ENCODE measurements at regions not wholly inside any gene's neighbourhood (a gene's known extent, or its start where the extent isn't known, plus 50 kb on each side); places are given as distances from the start of the nearest gene placed in this dataset.

GRCh38 chr2:126429103-126429502, 226.9 kb upstream of the GYPC start:
- POLR2A ChIA-PET, result no interaction called here
- CTCF ChIA-PET, result no interaction called here

GRCh38 chr2:126431136-126431535, 224.8 kb upstream of the GYPC start:
- ChIA-PET CTCF (no interaction called here), POLR2A (no interaction called here)

More at GRCh38 chr2:126429103-126429502, 226.9 kb upstream of the GYPC start:
- no peaks in the 10 kb centered on the region for H3K27me3 ChIP-seq (ENCODE audit: control insufficient read depth, insufficient read depth, low read length)
- TF ChIP-seq, protein P1, sequence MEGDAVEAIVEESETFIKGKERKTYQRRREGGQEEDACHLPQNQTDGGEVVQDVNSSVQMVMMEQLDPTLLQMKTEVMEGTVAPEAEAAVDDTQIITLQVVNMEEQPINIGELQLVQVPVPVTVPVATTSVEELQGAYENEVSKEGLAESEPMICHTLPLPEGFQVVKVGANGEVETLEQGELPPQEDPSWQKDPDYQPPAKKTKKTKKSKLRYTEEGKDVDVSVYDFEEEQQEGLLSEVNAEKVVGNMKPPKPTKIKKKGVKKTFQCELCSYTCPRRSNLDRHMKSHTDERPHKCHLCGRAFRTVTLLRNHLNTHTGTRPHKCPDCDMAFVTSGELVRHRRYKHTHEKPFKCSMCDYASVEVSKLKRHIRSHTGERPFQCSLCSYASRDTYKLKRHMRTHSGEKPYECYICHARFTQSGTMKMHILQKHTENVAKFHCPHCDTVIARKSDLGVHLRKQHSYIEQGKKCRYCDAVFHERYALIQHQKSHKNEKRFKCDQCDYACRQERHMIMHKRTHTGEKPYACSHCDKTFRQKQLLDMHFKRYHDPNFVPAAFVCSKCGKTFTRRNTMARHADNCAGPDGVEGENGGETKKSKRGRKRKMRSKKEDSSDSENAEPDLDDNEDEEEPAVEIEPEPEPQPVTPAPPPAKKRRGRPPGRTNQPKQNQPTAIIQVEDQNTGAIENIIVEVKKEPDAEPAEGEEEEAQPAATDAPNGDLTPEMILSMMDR (IDR thresholded peaks at IDR 0.05; ENCODE audit: low read depth, low read length), result no peak
- H3K9me3 ChIP-seq (ENCODE audit: control insufficient read depth, insufficient read depth, low read length), result peaks cover 6% of the 10 kb centered on the region
- no peak for DNase-seq (ENCODE audit: low read depth, low spot score)
- no peak overlapping the region for H3K4me3 ChIP-seq (ENCODE audit: low read depth, low read length)
- no peak overlapping the region for H3K27ac ChIP-seq (ENCODE audit: low read depth, low read length)

DNA sequence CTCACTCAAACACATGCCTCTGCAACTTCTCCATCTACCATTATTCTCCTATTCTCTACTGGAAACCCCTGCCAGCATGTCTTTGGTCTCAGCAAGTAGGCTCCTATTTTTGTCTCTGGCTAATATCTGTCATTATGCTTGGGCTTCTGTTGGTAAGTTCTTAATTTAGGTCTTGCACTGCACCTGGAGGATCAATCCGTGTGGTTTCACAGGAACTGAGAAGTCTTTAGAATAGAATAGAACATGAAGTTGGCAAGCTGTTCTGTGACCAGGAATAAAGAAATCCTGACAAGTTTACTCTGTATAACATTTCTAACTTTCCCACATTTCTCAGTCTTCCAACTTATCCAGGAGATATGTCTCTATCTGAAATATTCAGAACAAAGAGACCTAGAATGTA, 219.5 kb upstream of the GYPC start:
- TF ChIP-seq, protein P1 (IDR thresholded peaks at IDR 0.05; ENCODE audit: low read depth, low read length), result no peak
- no peak for DNase-seq (ENCODE audit: low read depth, low spot score)
- H3K27me3 ChIP-seq (ENCODE audit: control insufficient read depth, insufficient read depth, low read length), result no peaks in the 10 kb centered on the region
- no peak overlapping the region for H3K27ac ChIP-seq (ENCODE audit: low read depth, low read length)
- H3K9me3 ChIP-seq (ENCODE audit: control insufficient read depth, insufficient read depth, low read length), result peaks cover 3% of the 10 kb centered on the region; the same call in 1 of the 2 replicates
- POLR2A ChIA-PET, result no interaction called here
- no peak overlapping the region for H3K4me3 ChIP-seq (ENCODE audit: low read depth, low read length)
- CTCF ChIA-PET, result no interaction called here

More at GRCh38 chr2:126431136-126431535, 224.8 kb upstream of the GYPC start:
- DNase-seq (ENCODE audit: low read depth, low spot score), result no peak
- Histone ChIP-seq H3K27me3 (ENCODE audit: control insufficient read depth, insufficient read depth, low read length) (no peaks in the 10 kb centered on the region), H3K9me3 (ENCODE audit: control insufficient read depth, insufficient read depth, low read length) (peaks cover 3% of the 10 kb centered on the region), H3K4me3 (ENCODE audit: low read depth, low read length) (no peak overlapping the region), H3K27ac (ENCODE audit: low read depth, low read length) (no peak overlapping the region)
- TF ChIP-seq, protein P1 (IDR thresholded peaks at IDR 0.05; ENCODE audit: low read depth, low read length), result no peak

DNA sequence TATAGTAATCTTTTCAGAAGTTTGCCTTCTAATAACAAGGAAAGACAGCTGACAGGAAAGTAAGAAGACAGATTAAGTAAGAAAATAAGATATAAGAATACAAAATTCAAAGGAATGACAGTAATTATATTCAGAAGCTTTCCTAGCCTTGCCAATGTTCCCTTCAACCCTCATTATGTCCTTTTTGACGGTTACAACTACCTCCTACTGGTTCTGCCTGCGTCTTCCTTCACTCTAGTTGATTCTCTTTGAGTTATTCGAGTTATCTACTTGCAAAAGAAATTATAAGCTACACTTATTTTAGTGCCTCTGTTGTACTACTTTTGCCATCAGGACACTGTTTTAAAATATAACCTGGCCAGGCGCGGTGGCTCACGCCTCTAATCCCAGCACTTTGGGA, 218.9 kb upstream of the GYPC start:
- peaks cover 3% of the 10 kb centered on the region; the same call in 1 of the 2 replicates for H3K9me3 ChIP-seq (ENCODE audit: control insufficient read depth, insufficient read depth, low read length)
- CTCF ChIA-PET, result no interaction called here
- TF ChIP-seq, protein P1 (IDR thresholded peaks at IDR 0.05; ENCODE audit: low read depth, low read length), result no peak
- H3K27me3 ChIP-seq (ENCODE audit: control insufficient read depth, insufficient read depth, low read length), result no peaks in the 10 kb centered on the region
- H3K27ac ChIP-seq (ENCODE audit: low read depth, low read length), result no peak overlapping the region
- POLR2A ChIA-PET, result no interaction called here
- no peak for DNase-seq (ENCODE audit: low read depth, low spot score)
- H3K4me3 ChIP-seq (ENCODE audit: low read depth, low read length), result no peak overlapping the region

DNA sequence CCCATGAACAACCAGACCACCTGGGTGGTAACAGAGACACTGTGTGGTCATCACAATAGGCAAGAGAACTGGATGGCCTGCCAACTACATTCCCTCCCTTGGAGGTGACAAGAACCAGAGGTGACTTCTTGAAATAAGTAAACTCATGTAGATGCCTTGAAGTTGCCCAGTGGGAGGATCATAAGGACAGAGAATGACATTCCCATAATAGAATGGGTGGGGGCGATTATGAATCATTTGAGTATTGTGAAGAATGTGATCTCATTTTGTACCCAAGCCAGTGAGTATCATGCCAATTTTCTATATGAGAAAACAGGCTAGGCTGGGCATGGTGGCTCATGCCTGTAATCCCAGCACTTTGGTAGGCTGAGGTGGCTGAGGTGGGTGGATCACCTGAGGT, 211.4 kb upstream of the GYPC start:
- Histone ChIP-seq H3K9me3 (ENCODE audit: control insufficient read depth, insufficient read depth, low read length) (peaks cover 10% of the 10 kb centered on the region), H3K4me3 (ENCODE audit: low read depth, low read length) (no peak overlapping the region), H3K27me3 (ENCODE audit: control insufficient read depth, insufficient read depth, low read length) (no peaks in the 10 kb centered on the region), H3K27ac (ENCODE audit: low read depth, low read length) (no peak overlapping the region)
- DNase-seq (ENCODE audit: low read depth, low spot score), result no peak
- ChIA-PET POLR2A (no interaction called here), CTCF (no interaction called here)
- TF ChIP-seq, protein P1 (IDR thresholded peaks at IDR 0.05; ENCODE audit: low read depth, low read length), result no peak
